Dendritic cell treated with granulocyte-macrophage colony-stimulating factor and Interleukin-4, amounts not matched to agents 40 ng/mL and 50 ng/mL, for 4 days (primary cell): ENCODE measurements at regions not wholly inside any gene's neighbourhood (a gene's known extent, or its start where the extent isn't known, plus 50 kb on each side); places are given as distances from the start of the nearest gene placed in this dataset.

Experiments
- H3K27ac Mint-ChIP-seq: one replicate; pipeline ENCODE4 v1.8.0; 2022; ENCODE audit warnings: mild to moderate bottlenecking, mixed read lengths
- H3K27me3 Mint-ChIP-seq: one replicate; pipeline ENCODE4 v1.8.0; 2022; ENCODE audit warnings: mild to moderate bottlenecking, mixed read lengths
- H3K36me3 Mint-ChIP-seq: one replicate; pipeline ENCODE4 v1.8.0; 2022; ENCODE audit warnings: low read depth, mixed read lengths
- H3K4me1 Mint-ChIP-seq: one replicate; pipeline ENCODE4 v1.8.0; 2022; ENCODE audit warnings: low read depth, mixed read lengths
- H3K4me3 Mint-ChIP-seq: one replicate; pipeline ENCODE4 v1.8.0; 2022; ENCODE audit warnings: mild to moderate bottlenecking, moderate library complexity, mixed read lengths
- H3K9me3 Mint-ChIP-seq: one replicate; pipeline ENCODE4 v1.8.0; 2022; ENCODE audit warnings: mixed read lengths
- intact Hi-C: fragments of 100-400 bp; cut with micrococcal nuclease; formaldehyde crosslinking; loops from one replicate; pipeline ENCODE4 v1.15.0; 2022

GRCh38 chr20:51899674-51900073 lies 97.4 kb upstream of the SALL4 start:
- intact Hi-C loops = no loop called here
- H3K36me3 Mint-ChIP-seq = no peaks in the 10 kb centered on the region
- no peaks in the 10 kb centered on the region for H3K27me3 Mint-ChIP-seq
- H3K27ac Mint-ChIP-seq = no peak overlapping the region
- no peaks in the 10 kb centered on the region for H3K9me3 Mint-ChIP-seq
- no peak overlapping the region for H3K4me3 Mint-ChIP-seq
- no peaks in the 10 kb centered on the region for H3K4me1 Mint-ChIP-seq

GRCh38 chr20:51898788-51899187 lies 96.5 kb upstream of the SALL4 start:
- H3K4me3 Mint-ChIP-seq = no peak overlapping the region
- no peaks in the 10 kb centered on the region for H3K9me3 Mint-ChIP-seq
- intact Hi-C loops = no loop called here
- H3K36me3 Mint-ChIP-seq = no peaks in the 10 kb centered on the region
- no peaks in the 10 kb centered on the region for H3K27me3 Mint-ChIP-seq
- no peak overlapping the region for H3K27ac Mint-ChIP-seq
- H3K4me1 Mint-ChIP-seq = no peaks in the 10 kb centered on the region

GRCh38 chr20:51894619-51895018 lies 92.3 kb upstream of the SALL4 start:
- Mint-ChIP-seq H3K9me3 (no peaks in the 10 kb centered on the region), H3K4me1 (no peaks in the 10 kb centered on the region), H3K36me3 (no peaks in the 10 kb centered on the region), H3K27me3 (no peaks in the 10 kb centered on the region), H3K4me3 (no peak overlapping the region), H3K27ac (no peak overlapping the region)
- intact Hi-C loops = no loop called here

GRCh38 chr20:51894201-51894600 lies 91.9 kb upstream of the SALL4 start:
- Mint-ChIP-seq H3K36me3 (no peaks in the 10 kb centered on the region), H3K4me3 (no peak overlapping the region)

GRCh38 chr20:51893723-51894122 lies 91.4 kb upstream of the SALL4 start:
- no peak overlapping the region for H3K4me3 Mint-ChIP-seq
- H3K27me3 Mint-ChIP-seq = no peaks in the 10 kb centered on the region
- H3K36me3 Mint-ChIP-seq = no peaks in the 10 kb centered on the region
- H3K27ac Mint-ChIP-seq = no peak overlapping the region
- no peaks in the 10 kb centered on the region for H3K4me1 Mint-ChIP-seq
- intact Hi-C loops = no loop called here
- H3K9me3 Mint-ChIP-seq = no peaks in the 10 kb centered on the region

More at GRCh38 chr20:51894201-51894600, 91.9 kb upstream of the SALL4 start:
- Mint-ChIP-seq H3K27ac (no peak overlapping the region), H3K9me3 (no peaks in the 10 kb centered on the region), H3K4me1 (no peaks in the 10 kb centered on the region), H3K27me3 (no peaks in the 10 kb centered on the region)
- intact Hi-C loops = no loop called here

- H3K27ac Mint-ChIP-seq = no peak overlapping the region
- H3K36me3 Mint-ChIP-seq = no peaks in the 10 kb centered on the region
- H3K4me3 Mint-ChIP-seq = no peak overlapping the region
- H3K4me1 Mint-ChIP-seq = no peaks in the 10 kb centered on the region
- no peaks in the 10 kb centered on the region for H3K9me3 Mint-ChIP-seq
- intact Hi-C loops = no loop called here
- no peaks in the 10 kb centered on the region for H3K27me3 Mint-ChIP-seq
Measured at GRCh38 chr20:51890003-51890402, 87.7 kb upstream of the SALL4 start.

- H3K27me3 Mint-ChIP-seq = no peaks in the 10 kb centered on the region
- intact Hi-C loops = no loop called here
- no peaks in the 10 kb centered on the region for H3K9me3 Mint-ChIP-seq
- no peak overlapping the region for H3K27ac Mint-ChIP-seq
- no peak overlapping the region for H3K4me3 Mint-ChIP-seq
- no peaks in the 10 kb centered on the region for H3K36me3 Mint-ChIP-seq
- no peaks in the 10 kb centered on the region for H3K4me1 Mint-ChIP-seq
Measured at GRCh38 chr20:51889466-51889865, 87.1 kb upstream of the SALL4 start.

- H3K4me3 Mint-ChIP-seq = no peak overlapping the region
- H3K4me1 Mint-ChIP-seq = no peaks in the 10 kb centered on the region
- no peak overlapping the region for H3K27ac Mint-ChIP-seq
- H3K36me3 Mint-ChIP-seq = no peaks in the 10 kb centered on the region
- no peaks in the 10 kb centered on the region for H3K27me3 Mint-ChIP-seq
- intact Hi-C loops = no loop called here
- H3K9me3 Mint-ChIP-seq = no peaks in the 10 kb centered on the region
Measured at GRCh38 chr20:51888291-51888690, 86.0 kb upstream of the SALL4 start.

GRCh38 chr20:51886891-51887608 lies 84.7 kb upstream of the SALL4 start:
- H3K27ac Mint-ChIP-seq = no peak overlapping the region
- H3K27me3 Mint-ChIP-seq = no peaks in the 10 kb centered on the region
- H3K9me3 Mint-ChIP-seq = no peaks in the 10 kb centered on the region
- intact Hi-C loops = no loop called here
- H3K36me3 Mint-ChIP-seq = no peaks in the 10 kb centered on the region
- no peaks in the 10 kb centered on the region for H3K4me1 Mint-ChIP-seq
- no peak overlapping the region for H3K4me3 Mint-ChIP-seq

- no peaks in the 10 kb centered on the region for H3K4me1 Mint-ChIP-seq
- H3K36me3 Mint-ChIP-seq = no peaks in the 10 kb centered on the region
- no peaks in the 10 kb centered on the region for H3K9me3 Mint-ChIP-seq
- no peaks in the 10 kb centered on the region for H3K27me3 Mint-ChIP-seq
- no peak overlapping the region for H3K4me3 Mint-ChIP-seq
- intact Hi-C loops = no loop called here
- H3K27ac Mint-ChIP-seq = no peak overlapping the region
Measured at GRCh38 chr20:51886341-51886740, 84.0 kb upstream of the SALL4 start.

GRCh38 chr20:51884561-51884960 lies 82.2 kb upstream of the SALL4 start:
- intact Hi-C loops = no loop called here
- H3K4me1 Mint-ChIP-seq = no peaks in the 10 kb centered on the region

GRCh38 chr20:51880188-51880587 lies 77.9 kb upstream of the SALL4 start:
- no peaks in the 10 kb centered on the region for H3K9me3 Mint-ChIP-seq
- no peaks in the 10 kb centered on the region for H3K4me1 Mint-ChIP-seq
- intact Hi-C loops = no loop called here
- no peak overlapping the region for H3K4me3 Mint-ChIP-seq
- H3K27me3 Mint-ChIP-seq = no peaks in the 10 kb centered on the region
- no peak overlapping the region for H3K27ac Mint-ChIP-seq
- no peaks in the 10 kb centered on the region for H3K36me3 Mint-ChIP-seq

More at GRCh38 chr20:51884561-51884960, 82.2 kb upstream of the SALL4 start:
- no peaks in the 10 kb centered on the region for H3K27me3 Mint-ChIP-seq
- no peaks in the 10 kb centered on the region for H3K9me3 Mint-ChIP-seq
- no peak overlapping the region for H3K4me3 Mint-ChIP-seq
- no peaks in the 10 kb centered on the region for H3K36me3 Mint-ChIP-seq
- no peak overlapping the region for H3K27ac Mint-ChIP-seq

- intact Hi-C loops = no loop called here
Measured at GRCh38 chr20:51876313-51876940, 74.1 kb upstream of the SALL4 start.

GRCh38 chr20:51873652-51874051 lies 71.3 kb upstream of the SALL4 start:
- Mint-ChIP-seq H3K27me3 (peaks cover 2% of the 10 kb centered on the region), H3K4me1 (no peaks in the 10 kb centered on the region), H3K9me3 (no peaks in the 10 kb centered on the region), H3K4me3 (no peak overlapping the region), H3K36me3 (no peaks in the 10 kb centered on the region), H3K27ac (no peak overlapping the region)
- intact Hi-C loops = no loop called here

More at GRCh38 chr20:51876313-51876940, 74.1 kb upstream of the SALL4 start:
- Mint-ChIP-seq H3K27me3 (peaks cover 2% of the 10 kb centered on the region), H3K9me3 (no peaks in the 10 kb centered on the region), H3K36me3 (no peaks in the 10 kb centered on the region), H3K4me1 (no peaks in the 10 kb centered on the region), H3K27ac (no peak overlapping the region), H3K4me3 (no peak overlapping the region)

GRCh38 chr20:51871943-51872342 lies 69.6 kb upstream of the SALL4 start:
- H3K4me1 Mint-ChIP-seq = no peaks in the 10 kb centered on the region
- H3K36me3 Mint-ChIP-seq = no peaks in the 10 kb centered on the region
- no peaks in the 10 kb centered on the region for H3K9me3 Mint-ChIP-seq
- intact Hi-C loops = no loop called here
- H3K27ac Mint-ChIP-seq = no peak overlapping the region
- H3K27me3 Mint-ChIP-seq = peaks cover 2% of the 10 kb centered on the region
- no peak overlapping the region for H3K4me3 Mint-ChIP-seq
